ENCODE measurements at regions not wholly inside any gene's neighbourhood (a gene's known extent, or its start where the extent isn't known, plus 50 kb on each side); places are given as distances from the start of the nearest gene placed in this dataset.

GRCh38 chr13:90547272-90547790 is 800.2 kb upstream of the MIR17HG start:
- Histone ChIP-seq H3K27me3 (ENCODE audit: low read length) (no peaks in the 10 kb centered on the region), H3K4me1 (ENCODE audit: insufficient read depth, low read length) (no peaks in the 10 kb centered on the region; the same call in 1 of the 2 replicates), H2AFZ (ENCODE audit: low read length) (no peak overlapping the region), H3K36me3 (ENCODE audit: low read depth, low read length) (no peaks in the 10 kb centered on the region), H3K4me2 (ENCODE audit: low read length) (no peak overlapping the region), H3F3A (ENCODE audit: low read length, unreplicated experiment) (no peaks in the 10 kb centered on the region), H3K79me2 (ENCODE audit: low read length) (no peaks in the 10 kb centered on the region), H4K20me1 (ENCODE audit: low read length) (no peaks in the 10 kb centered on the region), H3K4me3 (ENCODE audit: low read length) (no peak overlapping the region), H3K27ac (ENCODE audit: low read length) (no peak overlapping the region), H3K9me3 (ENCODE audit: low read length) (no peaks in the 10 kb centered on the region), H3K9ac (ENCODE audit: low read length) (no peak overlapping the region), H3K9me2 (replicated peaks; ENCODE audit: low read length) (no peaks in the 10 kb centered on the region)
- ChIA-PET CTCF (no interaction called here), POLR2A (ENCODE audit: unreplicated experiment) (no interaction called here)
- TF ChIP-seq EZH2 (IDR thresholded peaks at IDR 0.05; ENCODE audit: low read length, unreplicated experiment): no peak
- no peak for TF ChIP-seq EZH2phosphoT487 (IDR thresholded peaks at IDR 0.05; ENCODE audit: borderline replicate concordance, low read length)
- no peak for TF ChIP-seq CTCF (conservative IDR thresholded peaks at IDR 0.05; ENCODE audit: low read depth, low read length)
- DNase-seq (no peak), ATAC-seq (no peak)
- intact Hi-C loops (cut with micrococcal nuclease): no loop called here
- no TSS peak for BruUV-seq (replicated peaks)

GRCh38 chr13:90551253-90551652 is 796.2 kb upstream of the MIR17HG start:
- DNase-seq: no peak
- no peak overlapping the region for H3K27ac ChIP-seq (ENCODE audit: low read length)
- intact Hi-C loops (cut with micrococcal nuclease): no loop called here
- no peak overlapping the region for H3K4me3 ChIP-seq (ENCODE audit: low read length)
- no peak overlapping the region for H3K4me2 ChIP-seq (ENCODE audit: low read length)
- no peak for ATAC-seq
- no peaks in the 10 kb centered on the region for H3K27me3 ChIP-seq (ENCODE audit: low read length)
- H3K4me1 ChIP-seq (ENCODE audit: insufficient read depth, low read length): peaks cover 10% of the 10 kb centered on the region; the same call in 1 of the 2 replicates
- no peaks in the 10 kb centered on the region for H3K36me3 ChIP-seq (ENCODE audit: low read depth, low read length)
- no peak overlapping the region for H2AFZ ChIP-seq (ENCODE audit: low read length)
- TF ChIP-seq EZH2 (IDR thresholded peaks at IDR 0.05; ENCODE audit: low read length, unreplicated experiment) (no peak), EZH2phosphoT487 (IDR thresholded peaks at IDR 0.05; ENCODE audit: borderline replicate concordance, low read length) (no peak), CTCF (conservative IDR thresholded peaks at IDR 0.05; ENCODE audit: low read depth, low read length) (no peak)
- POLR2A ChIA-PET (ENCODE audit: unreplicated experiment): no interaction called here
- no peaks in the 10 kb centered on the region for H4K20me1 ChIP-seq (ENCODE audit: low read length)
- CTCF ChIA-PET: no interaction called here
- no TSS peak for BruUV-seq (replicated peaks)
- H3K9ac ChIP-seq (ENCODE audit: low read length): no peak overlapping the region
- no peaks in the 10 kb centered on the region for H3K9me3 ChIP-seq (ENCODE audit: low read length)
- no peaks in the 10 kb centered on the region for H3K9me2 ChIP-seq (replicated peaks; ENCODE audit: low read length)
- no peaks in the 10 kb centered on the region for H3F3A ChIP-seq (ENCODE audit: low read length, unreplicated experiment)
- H3K79me2 ChIP-seq (ENCODE audit: low read length): no peaks in the 10 kb centered on the region

GRCh38 chr13:90552702-90553101 is 794.8 kb upstream of the MIR17HG start:
- Histone ChIP-seq H3F3A (ENCODE audit: low read length, unreplicated experiment) (no peaks in the 10 kb centered on the region), H3K9me2 (replicated peaks; ENCODE audit: low read length) (no peaks in the 10 kb centered on the region), H3K9ac (ENCODE audit: low read length) (no peak overlapping the region), H4K20me1 (ENCODE audit: low read length) (no peaks in the 10 kb centered on the region), H3K27ac (ENCODE audit: low read length) (no peak overlapping the region), H3K4me1 (ENCODE audit: insufficient read depth, low read length) (peaks cover 10% of the 10 kb centered on the region; the same call in 1 of the 2 replicates), H3K4me3 (ENCODE audit: low read length) (peak overlapping the region; percentile 68), H3K27me3 (ENCODE audit: low read length) (no peaks in the 10 kb centered on the region), H3K9me3 (ENCODE audit: low read length) (no peaks in the 10 kb centered on the region), H3K4me2 (ENCODE audit: low read length) (peak overlapping the region; percentile 85), H3K79me2 (ENCODE audit: low read length) (no peaks in the 10 kb centered on the region), H2AFZ (ENCODE audit: low read length) (peak overlapping the region; percentile 81), H3K36me3 (ENCODE audit: low read depth, low read length) (no peaks in the 10 kb centered on the region)
- DNase-seq: peak; percentile 69
- CTCF ChIA-PET: no interaction called here
- TF ChIP-seq CTCF (conservative IDR thresholded peaks at IDR 0.05; ENCODE audit: low read depth, low read length) (no peak), EZH2phosphoT487 (IDR thresholded peaks at IDR 0.05; ENCODE audit: borderline replicate concordance, low read length) (no peak), EZH2 (IDR thresholded peaks at IDR 0.05; ENCODE audit: low read length, unreplicated experiment) (no peak)
- intact Hi-C loops (cut with micrococcal nuclease): no loop called here
- POLR2A ChIA-PET (ENCODE audit: unreplicated experiment): interaction anchor here (0.6 kb wide), 2 partner anchors 27 to 145 kb away, joined by 3 read pairs; no protein-coding TSS in a partner anchor
- no TSS peak for BruUV-seq (replicated peaks)
- ATAC-seq: peak; percentile 58
